HG03378 (cell line): ENCODE measurements at regions not wholly inside any gene's neighbourhood (a gene's known extent, or its start where the extent isn't known, plus 50 kb on each side); places are given as distances from the start of the nearest gene placed in this dataset.
"Not testable (repeated sequence)": the region's sequence is repeated elsewhere in the genome, so short reads cannot be mapped to it uniquely, and the experiment has no call there.

Experiments used
- ATAC-seq: cut with Tn5 transposase; IDR thresholded peaks from one replicate; pipeline ENCODE4 v1.9.1; 2021; ENCODE audit warnings: mild to moderate bottlenecking, moderate library complexity; ENCODE audit not compliant: unreplicated experiment

DNA sequence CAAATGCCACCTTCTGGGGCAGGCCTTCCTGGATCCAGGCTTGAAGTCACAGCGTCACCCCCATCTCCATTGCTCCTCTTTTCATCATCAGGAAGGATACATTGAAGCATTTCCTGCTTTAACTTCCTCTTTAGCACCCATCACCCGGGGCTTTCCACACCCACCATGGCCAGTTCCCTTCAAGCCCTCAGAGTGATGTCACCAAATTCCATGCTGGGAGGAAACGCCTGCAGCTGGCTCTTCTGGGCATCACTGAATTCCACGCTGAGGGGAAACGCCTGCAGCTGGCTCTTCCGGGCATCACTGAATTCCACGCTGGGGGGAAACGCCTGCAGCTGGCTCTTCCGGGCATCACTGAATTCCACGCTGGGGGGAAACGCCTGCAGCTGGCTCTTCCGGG lies 354.6 kb downstream of the SMOC2 start:
- not testable (repeated sequence) for ATAC-seq

DNA sequence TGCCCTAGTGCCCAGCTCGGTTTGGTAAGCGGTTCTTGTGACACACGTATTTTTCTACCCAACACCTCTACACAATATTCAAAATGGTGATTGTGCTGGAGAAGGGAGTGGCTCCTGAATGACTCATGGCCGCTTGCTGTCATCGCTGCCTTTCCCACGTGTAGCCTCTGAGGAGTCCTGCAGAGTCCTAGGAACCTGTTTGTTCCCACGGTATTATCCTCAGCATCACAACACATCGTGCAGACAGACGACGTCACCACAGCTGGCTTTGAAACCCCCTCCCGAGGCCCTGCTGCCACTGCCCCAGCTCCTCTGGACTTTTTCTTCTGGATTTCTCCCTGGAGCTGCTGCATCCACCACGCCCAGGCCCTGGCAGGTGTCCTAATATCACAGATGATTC lies 353.5 kb downstream of the SMOC2 start:
- ATAC-seq = no peak

DNA sequence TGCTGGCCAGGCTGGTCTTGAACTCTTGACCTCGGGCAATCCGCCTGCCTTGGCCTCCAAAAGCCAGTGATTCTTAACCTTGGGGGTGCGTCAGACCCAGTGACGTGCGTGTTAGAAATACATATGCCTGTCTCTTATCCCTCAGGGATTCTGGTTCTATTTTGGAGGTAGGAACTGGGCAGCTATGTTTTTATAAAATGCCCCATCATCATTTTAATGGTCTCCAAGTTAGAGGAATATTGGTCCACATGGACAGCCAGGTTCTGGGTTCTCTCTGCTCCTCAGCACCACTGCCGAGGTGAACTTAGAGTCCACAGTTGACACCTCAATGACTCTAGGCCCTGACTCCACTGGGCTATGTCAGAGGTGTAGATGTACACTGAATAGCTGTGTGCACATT lies 352.7 kb downstream of the SMOC2 start:
- ATAC-seq = no peak

DNA sequence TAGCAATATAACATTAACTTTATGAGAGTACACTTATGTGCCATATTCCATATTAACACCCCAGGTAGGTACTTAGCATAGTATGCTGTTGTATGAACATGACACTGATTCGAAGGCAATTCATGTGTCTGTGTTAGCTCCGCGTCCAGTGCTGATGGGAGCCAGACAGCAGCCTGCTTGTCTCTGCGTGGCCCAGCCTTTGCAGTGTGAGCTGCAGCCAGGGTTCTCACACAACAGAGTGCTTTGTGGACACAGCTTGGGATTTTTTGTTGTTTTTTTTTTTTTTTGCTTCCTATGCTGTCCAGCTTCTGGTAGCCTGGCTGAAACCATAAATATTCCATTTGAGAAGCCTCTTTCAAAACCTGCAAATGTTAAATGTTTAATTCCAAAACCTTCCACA lies 350.9 kb downstream of the SMOC2 start:
- ATAC-seq = no peak

DNA sequence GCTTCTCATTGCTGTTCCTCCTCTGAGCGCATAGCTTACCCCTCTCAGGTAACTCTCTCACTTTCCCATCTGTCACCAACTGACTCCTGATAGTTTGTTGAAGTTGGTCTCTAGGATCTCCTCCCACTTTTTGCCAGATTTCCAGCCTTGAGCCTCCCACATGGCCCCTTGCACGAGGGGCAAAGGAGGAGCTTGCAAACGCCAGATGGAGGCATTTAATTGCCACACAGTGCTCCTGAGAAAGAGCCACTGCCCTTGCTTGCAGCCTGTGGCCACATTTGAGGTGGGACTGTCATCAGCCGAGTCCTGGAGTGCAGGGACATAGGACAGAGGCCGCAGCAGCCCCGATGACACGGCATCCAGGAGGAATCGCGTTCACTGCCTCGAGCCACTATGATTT lies 348.7 kb downstream of the SMOC2 start:
- ATAC-seq = no peak

DNA sequence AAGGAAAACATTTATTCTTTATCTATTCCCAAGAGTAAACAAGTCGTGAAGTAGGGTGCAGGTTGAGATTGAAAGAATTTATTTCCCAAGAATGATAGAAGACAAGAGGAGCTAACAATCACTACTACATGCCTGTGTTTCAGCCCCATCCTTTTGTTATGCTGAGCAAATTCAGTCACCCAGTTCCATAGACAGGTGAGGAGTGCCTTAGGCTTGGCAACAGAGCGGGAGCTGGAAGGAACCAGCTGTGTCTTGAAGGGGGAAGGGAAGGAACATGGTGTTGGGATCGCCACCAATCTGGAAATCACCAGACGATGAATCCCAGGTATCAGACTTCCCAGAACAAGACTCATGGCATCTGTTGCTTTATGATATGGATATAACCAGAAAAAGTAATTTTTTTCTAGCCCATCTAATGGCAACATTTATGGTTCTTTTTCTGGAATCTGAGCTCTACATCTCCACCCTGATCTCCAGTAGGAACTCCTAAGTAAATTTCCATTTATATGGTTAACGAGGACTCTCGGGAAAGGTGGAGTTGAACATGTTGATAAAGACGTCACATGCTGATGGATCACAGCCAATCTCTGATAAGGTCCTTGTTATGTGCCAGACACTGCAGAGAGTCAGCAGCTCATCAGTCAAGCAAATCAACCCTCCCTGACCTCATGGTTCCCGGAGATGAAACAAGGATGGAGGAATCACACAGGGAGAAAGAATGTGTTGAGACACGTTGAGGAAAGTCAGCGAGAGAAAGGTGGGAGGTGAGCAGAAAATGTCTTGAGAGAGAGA lies 344.9 kb downstream of the SMOC2 start:
- no peak for ATAC-seq

DNA sequence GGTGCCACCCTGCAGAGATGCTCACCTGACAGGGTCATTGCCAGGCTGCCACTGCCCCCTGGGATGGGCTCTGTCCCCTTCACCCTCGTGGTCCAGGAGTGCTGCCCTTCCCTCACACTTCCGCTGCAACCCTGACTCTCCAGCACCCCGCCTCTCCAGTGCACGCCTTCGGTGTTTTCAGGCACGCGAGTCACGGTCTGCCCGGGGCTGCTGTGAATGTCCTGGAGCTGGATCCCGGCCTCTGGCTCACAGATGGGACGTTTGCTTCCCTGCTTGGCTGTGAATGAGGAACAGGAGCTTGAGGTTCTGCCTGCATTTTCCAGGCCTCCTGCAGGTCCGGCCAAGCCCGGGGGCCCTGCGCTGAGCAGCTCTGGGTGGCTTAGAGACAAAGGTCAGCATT lies 343.4 kb downstream of the SMOC2 start:
- no peak for ATAC-seq

DNA sequence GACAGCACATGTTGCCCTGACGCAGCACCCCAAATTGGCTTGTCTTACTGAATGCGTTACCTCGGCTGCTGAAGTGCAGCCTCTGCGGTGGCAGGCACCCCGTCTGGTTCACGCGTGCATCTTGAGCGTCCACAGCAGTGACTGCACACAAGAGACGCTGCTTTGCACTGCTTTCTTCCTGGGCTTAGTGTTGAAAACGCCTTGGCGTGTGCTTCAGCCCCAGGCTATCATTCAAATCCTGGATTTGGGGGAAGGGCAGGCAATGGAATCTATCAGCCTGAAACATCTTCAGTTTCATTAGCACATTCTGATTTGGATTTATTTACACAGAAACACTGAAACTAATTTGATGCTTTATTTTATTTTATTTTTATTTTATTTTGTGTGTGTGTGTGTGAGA lies 342.7 kb downstream of the SMOC2 start:
- no peak for ATAC-seq

DNA sequence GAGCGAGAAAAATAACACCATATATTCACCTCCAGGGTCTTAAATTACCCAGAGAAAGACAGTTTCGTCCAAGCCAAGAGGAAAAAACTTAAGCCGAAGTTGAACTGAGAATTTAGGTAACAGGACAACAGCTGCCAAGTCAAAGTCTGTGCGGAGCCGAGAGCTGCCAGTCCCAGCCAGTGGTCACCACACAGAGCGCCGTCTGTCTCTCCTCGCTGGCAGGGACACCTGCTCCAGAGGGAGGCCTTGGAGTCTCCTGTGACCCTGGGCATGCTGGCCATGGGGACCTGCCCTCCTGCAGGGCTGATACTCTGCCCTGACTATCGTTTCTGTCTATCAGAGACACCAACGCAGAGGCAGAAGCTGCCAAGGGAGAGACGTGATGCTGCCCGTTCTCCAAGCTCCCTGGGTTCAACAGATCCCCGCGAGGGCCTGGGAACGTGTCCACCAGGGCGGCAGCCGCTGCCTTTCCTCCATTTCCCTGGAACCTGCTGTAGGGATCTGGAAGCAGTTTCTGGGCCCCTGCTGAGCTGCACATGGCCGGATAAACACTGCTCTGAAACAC lies 341.3 kb downstream of the SMOC2 start:
- no peak for ATAC-seq

DNA sequence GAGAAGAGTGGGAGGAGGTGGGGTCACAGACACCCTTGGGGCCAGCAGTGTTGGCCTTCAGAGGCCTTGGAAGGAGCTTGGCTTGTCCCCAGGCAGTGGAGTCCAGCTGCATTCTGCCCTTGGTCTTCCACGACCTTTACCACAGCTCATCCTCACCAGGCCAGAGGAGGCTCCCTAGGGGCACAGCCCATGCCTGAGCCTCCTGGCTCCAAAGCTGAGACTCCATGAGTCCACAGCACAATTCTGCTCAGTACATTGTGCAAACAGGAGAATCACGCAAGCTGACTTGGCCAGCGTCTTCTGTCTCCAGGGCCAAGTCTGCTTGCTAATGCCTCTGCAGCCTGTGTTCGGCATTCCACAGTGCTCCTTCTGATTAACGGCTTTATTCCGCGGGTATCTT lies 337.2 kb downstream of the SMOC2 start:
- ATAC-seq = no peak

DNA sequence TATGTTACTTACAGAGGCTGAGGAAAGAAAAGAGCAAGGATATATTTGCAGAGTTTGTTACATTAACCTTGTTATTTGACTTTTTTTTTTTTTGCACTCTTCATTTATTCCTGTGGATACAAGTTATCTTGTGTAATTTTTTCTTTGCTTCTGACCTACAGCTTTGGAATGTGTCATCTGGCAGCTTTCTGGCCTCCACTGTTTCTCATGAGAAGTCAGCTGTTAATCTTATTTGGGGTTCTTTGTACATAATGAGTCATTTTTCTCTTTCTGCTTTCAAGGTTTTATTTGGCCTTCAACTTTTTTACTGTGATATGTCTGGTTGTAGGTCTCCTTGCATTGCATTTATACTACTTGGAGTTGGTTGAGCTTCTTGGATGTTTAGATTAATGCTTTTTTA lies 333.4 kb downstream of the SMOC2 start:
- ATAC-seq = no peak

DNA sequence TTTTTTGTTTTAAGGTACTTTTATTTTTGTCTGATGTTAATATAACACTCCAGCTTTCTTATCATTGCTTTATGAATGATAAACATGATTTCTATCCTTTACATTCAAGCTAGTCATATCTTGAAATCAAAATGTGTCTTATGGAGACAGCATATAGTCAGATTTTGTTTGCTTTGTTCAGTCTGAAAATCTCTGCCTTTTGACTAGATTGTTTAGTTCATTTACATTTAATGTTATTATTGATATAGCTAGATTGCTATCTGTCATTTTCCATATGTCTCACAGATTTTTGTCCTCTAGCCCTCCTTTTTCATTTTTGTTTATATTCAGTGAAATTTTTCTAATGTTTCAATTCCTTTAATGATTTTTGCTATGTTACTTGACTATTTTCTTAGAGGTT lies 332.8 kb downstream of the SMOC2 start:
- no peak for ATAC-seq

DNA sequence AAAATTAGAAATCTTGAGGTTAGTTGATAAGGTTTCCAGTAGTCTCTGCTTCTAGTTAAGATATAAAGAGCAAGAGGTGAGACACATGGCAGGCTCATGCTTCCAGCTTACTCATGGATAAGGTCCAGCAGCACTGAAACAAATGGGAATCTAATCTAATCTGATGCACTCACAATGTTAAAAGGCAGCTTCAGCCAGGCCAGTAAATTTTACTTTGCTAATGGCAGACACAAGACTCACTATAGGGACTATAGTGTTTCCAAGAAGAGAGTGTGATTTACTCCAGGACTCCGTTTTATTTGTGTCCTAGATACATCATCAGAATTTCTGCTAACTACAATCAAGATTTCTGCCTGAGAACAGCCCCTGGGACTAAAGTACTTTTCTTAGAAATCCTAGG lies 324.8 kb downstream of the SMOC2 start:
- ATAC-seq = no peak

DNA sequence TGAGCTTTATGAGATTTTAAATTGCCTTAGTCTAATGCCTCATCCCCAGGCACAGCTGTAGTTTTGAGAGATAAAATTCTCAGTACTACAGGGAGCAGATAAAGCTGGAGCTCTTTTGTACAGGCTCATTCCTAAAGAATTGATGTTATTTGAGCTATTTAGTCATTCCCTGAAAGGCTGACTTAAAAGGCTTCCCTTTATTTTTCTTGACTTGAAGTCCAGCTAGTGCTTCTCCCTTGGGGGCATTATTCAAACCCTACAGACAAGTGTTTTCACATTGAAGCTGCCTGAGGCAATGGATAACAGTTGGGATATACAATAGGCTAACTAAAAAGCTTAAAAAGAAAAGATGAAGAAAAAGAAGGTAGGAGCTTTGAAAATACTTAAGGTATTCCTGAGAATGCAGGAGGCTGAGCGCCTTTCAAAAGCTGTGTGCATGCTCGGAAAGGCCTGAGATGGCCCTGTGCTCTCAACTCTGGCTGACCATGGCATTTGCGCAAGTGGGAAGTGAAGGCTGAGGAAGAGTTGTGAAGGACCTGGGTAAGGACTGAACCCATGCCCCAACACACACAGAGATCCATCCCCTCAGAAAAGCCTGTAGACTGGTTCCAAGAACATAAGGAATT lies 315.1 kb downstream of the SMOC2 start:
- no peak for ATAC-seq

DNA sequence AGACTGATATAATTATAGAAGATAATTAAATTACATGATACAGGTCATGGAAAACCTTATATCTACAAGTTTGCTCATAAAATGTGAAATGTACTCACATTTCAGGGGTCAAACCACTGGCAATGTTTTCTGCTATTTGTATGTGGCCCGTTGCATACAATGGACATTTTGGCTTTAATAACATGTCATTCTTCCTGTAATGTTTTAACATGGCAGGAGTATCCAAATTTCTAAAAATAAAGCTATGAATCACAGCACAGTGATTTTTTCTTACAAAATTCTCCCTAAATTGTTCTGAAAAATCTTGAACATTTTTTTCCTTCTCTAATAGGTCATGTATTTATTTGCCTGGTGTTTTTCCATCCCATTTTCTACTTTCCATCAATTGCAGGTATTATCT lies 305.7 kb downstream of the SMOC2 start:
- no peak for ATAC-seq

DNA sequence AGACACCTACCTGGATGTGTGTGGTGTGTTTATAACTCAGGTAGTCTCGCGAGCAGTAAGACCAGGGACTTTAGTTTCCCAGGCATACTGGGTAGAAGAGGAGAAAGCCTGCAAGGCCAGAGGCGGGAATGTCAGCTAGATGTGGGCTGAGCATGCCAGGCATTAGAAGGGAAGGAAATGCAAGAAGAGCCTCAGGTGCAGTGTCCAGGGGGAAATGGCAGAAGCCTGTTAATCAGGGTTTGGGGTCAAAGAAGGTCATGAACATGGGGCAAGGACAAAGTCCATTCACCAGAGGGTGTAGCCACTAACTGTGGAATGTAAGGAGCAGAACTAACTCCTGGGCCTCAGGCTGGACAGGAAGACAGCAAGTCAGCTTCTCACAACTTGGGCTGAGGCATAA lies 305.0 kb downstream of the SMOC2 start:
- ATAC-seq = no peak

DNA sequence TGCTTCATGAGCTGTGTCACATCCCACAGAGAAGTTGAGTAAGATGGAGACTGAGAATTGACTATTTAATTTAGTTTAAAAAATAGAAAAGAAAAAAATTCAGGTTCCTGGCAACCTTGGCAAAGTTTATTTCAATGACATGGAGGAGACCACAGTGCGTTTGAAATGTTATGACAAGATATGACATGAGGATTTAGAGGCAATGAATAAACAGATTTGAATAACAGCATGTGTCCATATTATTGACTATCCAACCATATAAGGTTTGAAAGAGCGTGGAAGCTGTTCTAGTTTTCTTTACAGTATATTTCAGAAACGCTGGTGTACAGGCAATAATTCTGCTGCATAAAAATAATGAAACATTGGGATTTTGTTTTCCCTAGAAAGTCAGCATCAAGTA lies 303.9 kb downstream of the SMOC2 start:
- no peak for ATAC-seq

DNA sequence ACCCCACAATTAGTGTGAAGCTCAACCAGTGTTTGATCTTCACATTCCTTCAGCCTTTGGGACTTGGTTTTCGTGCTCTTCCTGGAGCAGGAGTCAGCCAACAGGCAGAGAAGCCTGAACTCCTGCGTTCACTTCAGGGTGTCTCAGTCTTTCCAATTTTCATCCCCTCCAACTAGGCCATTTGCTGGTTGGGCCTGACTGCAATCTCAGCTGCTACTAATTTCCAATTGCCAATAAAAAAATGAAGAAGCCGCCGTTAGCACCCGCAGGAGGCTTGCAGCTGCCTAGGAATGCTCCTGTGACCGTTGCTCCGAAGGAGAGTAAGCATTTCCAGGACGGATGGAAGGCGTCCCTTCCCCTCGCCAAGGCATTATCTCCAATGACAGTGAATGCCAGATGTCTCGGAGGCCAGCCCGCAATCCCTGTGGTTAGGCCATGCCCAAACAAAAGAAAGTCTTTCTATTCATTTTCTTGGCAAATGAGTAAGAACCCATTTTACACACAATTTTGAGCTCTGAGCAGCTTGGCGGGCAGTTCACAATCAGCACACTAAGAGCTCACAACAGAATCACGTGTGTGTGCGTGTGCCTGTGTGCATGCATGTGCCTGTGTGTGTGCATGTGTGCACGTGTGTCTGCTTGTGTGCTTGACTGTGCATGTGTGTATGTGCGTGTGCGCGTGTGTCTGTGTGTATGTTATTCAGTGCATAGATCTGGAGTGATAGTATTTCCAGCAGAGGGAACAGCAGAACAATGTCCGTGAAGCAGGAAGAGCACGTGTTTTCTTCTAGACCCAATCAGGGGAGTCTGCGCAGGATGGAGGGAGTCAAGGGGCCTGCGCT lies 301.2 kb downstream of the SMOC2 start:
- no peak for ATAC-seq

DNA sequence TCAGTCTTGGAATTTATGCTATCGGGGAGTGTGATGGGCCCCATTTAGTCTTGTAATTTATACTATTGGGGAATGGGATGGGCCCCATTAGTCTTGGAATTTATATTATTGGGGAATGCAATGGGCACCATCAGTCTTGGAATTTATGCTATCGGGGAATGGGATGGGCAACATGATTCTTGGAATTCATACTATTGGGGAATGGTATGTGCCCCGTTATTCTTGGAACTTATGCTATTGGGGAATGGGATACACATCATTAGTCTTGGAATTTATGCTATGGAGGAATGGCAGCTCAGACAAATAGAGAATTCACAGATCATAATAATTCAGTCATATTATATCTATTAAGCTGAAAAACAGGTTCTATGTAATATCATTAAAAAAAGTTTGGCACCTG lies 300.3 kb downstream of the SMOC2 start:
- ATAC-seq = no peak

DNA sequence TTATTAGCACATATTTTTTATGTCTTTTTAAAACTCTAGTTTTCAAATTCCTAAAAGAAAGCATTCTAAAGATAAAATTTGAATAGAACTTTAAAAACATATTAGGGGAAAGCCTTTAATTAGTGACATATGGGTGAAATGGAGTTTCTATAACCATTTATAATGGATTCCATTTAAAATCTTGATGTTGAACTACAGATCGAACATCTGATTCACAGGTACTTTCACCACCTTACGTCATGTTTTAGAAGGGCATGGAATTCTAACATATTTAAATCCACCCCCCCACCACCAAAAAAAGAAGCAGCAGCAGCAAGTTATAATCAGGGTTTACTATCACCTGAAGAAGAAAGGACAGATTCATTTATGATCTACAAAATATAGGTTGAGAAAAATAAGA lies 298.4 kb downstream of the SMOC2 start:
- ATAC-seq = no peak

DNA sequence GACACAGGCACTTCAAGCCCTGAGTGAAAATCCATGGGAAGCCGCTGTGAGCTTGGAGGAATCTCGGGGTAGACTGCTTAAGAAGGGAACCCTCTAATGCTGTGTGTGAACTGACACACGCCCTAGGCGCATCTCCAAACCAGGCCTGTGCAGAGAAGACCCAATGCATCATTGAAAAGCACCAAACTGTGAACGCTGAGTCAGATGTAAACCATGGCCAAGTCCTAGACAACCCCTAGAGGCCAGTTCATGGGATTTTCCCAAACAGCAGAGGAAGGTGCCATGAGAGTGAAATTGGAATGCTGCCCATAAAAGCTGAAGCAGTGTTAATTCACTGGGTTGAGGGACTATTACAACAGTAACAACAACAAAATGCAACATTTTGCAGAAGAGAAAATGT lies 296.5 kb downstream of the SMOC2 start:
- no peak for ATAC-seq

DNA sequence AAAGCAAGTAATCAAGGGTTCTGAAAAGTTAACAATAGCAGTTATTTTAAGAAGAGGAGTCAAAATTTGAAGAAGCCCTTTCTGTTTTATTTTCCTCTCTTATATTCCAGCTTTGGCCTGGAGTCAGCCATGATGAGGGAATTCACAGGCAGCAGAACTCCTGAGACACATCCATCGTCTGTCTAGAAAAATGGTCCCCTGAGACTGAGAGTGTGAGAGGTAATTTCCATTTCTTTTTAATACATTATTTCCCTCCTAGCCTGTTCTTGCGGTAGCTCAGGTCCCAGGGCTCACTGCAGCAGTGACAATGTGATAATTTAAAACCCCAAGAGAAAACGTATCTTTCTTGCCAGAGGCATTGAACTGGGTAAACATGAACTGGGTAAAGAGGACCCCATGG lies 296.0 kb downstream of the SMOC2 start:
- ATAC-seq = no peak
